ENCODE measurements at regions not wholly inside any gene's neighbourhood (a gene's known extent, or its start where the extent isn't known, plus 50 kb on each side); places are given as distances from the start of the nearest gene placed in this dataset.

DNA sequence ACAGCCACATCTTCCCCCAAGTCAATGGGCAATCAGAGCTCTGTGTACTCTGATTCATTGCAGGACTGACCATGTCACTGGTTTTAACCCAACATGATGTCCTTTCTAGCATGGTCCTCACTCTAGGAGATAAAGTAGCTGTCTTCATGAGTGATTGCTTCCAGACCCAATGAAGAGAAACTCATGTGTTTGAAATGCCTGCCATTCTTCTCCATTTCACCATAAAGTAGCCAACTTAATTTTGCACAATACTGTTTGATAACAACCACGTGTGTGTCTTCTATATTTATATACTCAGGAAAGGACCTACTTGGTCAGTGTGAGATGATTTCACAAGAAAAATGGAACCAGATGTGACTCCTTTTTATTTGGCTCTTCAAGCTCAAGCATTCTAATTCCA, 172.5 kb downstream of the AXIN2 start:
- TF ChIP-seq, protein P1, sequence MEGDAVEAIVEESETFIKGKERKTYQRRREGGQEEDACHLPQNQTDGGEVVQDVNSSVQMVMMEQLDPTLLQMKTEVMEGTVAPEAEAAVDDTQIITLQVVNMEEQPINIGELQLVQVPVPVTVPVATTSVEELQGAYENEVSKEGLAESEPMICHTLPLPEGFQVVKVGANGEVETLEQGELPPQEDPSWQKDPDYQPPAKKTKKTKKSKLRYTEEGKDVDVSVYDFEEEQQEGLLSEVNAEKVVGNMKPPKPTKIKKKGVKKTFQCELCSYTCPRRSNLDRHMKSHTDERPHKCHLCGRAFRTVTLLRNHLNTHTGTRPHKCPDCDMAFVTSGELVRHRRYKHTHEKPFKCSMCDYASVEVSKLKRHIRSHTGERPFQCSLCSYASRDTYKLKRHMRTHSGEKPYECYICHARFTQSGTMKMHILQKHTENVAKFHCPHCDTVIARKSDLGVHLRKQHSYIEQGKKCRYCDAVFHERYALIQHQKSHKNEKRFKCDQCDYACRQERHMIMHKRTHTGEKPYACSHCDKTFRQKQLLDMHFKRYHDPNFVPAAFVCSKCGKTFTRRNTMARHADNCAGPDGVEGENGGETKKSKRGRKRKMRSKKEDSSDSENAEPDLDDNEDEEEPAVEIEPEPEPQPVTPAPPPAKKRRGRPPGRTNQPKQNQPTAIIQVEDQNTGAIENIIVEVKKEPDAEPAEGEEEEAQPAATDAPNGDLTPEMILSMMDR (conservative IDR thresholded peaks at IDR 0.05 in 1 of 2, IDR thresholded peaks at IDR 0.05 in 1 of 2; ENCODE audit: extremely low read depth in 1 of 2, insufficient read depth in 1 of 2, low read depth in 1 of 2, low read length in 2 of 2) = no peak
- TF ChIP-seq EZH2 (IDR thresholded peaks at IDR 0.05; ENCODE audit: borderline replicate concordance, low read length) = no peak

All from mammary epithelial cell (primary cell).